NCI-H2029 (cell line): ENCODE measurements at regions not wholly inside any gene's neighbourhood (a gene's known extent, or its start where the extent isn't known, plus 50 kb on each side); places are given as distances from the start of the nearest gene placed in this dataset.

ENCODE experiments used
- DNase-seq: peaks from one replicate; lab custom pipeline; 2025; lab: John Stamatoyannopoulos, UW

DNA sequence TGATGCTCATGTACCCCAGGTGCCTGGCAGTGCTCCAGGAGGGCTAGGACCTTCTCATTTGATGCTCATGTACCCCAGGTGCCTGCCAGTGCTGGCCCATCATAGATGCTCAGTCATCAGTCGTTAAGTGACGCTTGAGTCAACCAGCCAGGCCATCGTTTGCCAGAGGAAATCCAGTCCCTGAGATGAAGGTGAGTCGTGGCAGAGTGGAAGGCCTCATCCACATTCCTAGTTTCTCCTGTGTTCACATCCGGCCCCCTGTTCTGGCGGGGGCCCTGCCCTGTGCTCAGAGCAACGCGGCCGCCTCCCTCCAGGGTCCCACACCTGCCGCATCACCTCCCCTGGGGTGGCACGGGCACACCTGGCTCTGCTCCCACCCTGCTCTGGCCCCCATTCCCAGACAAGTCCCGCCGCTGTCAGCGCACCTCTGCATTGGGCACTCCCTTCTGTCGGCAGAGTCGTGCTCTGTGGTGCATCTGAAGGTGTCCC is 279.9 kb downstream of the BRD1 start:
- no peak for DNase-seq

DNA sequence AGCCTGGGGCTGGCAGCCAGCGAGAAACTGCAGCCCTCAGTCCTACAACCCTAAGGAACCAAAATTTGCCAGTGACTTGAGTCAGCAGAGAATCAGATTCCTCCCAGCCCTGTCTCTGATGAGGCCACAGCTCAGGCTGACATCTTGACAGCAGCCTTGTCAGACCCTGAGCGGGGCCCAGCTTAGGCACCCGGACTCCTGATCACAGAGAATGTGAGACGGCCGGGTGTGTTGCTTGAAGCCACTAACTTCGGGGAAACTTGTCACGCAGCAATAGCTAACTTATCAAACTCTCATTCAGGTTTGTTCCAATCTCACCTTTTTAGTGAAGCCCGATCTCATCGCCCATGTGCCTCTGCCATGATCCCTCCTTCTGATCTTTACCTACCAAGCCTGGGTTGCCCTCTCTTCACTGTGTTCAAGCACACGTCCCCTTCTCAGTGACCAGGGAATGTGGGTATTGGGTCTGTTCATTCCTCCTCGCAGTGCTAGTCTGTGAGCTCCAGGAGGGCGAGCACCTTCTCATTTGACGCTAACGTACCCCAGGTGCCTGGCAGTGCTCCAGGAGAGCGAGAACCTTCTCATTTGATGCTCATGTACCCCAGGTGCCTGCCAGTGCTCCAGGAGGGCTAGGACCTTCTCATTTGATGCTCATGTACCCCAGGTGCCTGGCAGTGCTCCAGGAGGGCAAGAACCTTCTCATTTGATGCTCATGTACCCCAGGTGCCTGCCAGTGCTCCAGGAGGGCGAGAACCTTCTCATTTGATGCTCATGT is 280.7 kb downstream of the BRD1 start:
- DNase-seq = no peak

DNA sequence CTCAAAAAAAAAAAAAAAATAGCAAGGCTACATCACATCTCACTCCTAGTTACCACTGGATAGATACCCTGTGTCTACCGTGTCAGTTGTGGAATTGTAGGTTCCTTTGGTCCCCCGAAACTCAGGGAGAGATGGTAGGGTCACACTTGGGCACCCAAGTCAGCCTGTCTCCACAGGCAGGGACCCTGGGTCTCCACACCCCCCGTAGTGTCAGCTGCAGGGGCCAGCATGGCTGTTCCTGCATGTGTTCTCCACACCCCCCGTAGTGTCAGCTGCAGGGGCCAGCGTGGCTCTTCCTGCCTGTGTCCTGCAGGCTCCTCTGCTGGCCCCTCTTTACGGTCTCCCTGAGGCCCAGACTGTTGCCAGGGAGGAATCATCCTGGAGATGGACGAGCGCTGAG is 282.1 kb downstream of the BRD1 start:
- DNase-seq = no peak

DNA sequence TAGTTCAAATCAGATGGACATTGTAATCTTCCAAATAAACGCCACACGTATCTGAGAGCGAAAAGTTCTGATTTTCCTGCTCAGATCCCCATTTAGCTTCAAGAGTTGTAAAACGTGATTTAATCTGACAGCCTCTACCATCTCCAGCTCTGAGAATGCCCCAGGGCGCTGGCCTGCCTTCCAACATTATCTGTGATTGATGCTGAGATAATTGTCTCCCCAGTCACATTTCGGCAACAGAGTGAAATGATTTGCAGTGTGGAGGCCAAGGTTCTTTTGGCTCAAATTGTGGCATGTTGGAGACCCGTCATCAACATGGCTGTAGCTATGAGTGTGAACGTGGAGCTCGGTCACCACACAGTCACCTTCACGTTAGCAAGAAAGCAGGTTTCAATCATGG is 283.4 kb downstream of the BRD1 start:
- DNase-seq = no peak

DNA sequence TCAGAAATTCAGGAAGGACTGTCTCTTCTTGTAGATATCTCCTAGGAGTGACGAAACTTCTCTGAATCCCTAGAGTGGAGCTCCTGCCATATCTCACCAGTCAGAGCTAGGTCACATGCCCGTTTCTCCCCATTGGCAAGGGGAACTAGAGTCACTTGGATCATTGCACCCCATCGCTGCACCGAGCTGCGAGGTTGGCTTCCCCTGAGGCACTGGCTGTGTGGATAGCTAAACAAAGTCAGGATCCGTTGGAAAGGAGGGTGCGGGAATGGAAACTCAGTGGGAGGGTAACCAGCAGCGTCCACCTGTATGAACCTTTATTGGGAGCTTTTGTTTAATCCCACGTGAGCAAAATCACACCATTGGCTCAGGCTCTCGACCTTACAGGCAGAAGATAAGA is 283.8 kb downstream of the BRD1 start:
- DNase-seq = no peak

DNA sequence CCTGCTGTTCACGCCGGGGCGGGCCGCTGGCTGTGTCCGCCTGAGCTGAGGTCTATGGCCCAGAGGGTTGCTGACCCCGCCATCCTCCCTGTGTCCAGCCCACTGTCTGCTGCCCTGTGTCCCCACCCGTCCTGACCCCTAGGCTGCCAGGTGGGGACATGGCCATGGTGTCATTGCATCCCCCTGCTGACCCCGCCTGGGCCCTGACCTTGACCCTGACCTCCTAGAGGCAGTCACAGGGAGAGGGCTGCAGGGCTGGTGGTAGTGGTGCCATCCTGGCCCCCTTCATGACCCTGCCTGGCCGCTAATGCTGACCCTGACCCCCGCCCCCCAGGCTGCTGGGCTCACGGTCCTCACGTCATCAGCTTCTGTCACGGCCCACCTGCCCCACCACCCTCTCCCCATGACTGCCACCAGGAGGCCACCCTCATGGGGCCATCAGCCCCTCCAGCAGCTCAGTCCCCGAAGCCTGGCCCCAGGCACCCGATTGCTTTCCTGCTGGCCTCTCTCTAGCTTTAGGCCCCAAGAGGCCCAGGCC is 285.9 kb downstream of the BRD1 start:
- no peak for DNase-seq

DNA sequence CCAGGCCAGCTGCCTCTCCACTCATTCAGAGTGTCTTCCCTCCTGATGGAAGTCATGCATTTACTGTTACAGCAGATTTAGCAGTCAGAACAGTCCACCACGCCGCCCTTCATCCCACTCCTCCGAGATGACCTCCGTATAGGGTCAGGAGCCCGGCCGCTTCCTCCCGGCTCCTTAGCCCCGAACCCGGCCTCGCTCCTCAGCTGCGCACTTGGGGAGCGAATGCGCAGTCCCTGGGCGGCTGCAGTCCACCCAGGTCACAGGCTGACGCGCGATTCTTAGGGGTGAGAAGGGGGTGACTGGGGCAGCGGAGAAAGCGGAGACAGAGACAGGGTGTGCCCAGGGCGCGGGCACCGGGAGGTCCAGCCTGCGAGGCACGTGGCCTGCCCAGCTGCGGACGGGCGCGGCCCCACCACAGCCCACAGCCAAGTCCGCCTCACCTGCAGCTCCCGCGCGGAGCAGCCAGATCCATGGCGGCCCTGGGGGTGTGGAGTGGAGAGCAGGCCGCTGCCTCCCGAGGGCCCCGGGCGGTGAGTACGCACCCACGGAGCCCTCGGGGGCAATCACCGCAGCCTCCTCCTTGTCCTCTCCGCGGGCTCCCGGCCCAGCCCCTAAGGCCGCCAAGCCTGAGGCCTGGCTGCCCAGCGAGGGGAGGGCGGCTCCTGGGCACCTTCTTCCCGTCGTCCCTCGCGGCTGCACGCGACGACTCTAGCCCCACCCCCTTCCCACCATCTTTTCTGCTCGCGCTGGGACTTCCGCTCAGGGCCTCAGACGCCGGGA is 286.6 kb downstream of the BRD1 start:
- DNase-seq = no peak

DNA sequence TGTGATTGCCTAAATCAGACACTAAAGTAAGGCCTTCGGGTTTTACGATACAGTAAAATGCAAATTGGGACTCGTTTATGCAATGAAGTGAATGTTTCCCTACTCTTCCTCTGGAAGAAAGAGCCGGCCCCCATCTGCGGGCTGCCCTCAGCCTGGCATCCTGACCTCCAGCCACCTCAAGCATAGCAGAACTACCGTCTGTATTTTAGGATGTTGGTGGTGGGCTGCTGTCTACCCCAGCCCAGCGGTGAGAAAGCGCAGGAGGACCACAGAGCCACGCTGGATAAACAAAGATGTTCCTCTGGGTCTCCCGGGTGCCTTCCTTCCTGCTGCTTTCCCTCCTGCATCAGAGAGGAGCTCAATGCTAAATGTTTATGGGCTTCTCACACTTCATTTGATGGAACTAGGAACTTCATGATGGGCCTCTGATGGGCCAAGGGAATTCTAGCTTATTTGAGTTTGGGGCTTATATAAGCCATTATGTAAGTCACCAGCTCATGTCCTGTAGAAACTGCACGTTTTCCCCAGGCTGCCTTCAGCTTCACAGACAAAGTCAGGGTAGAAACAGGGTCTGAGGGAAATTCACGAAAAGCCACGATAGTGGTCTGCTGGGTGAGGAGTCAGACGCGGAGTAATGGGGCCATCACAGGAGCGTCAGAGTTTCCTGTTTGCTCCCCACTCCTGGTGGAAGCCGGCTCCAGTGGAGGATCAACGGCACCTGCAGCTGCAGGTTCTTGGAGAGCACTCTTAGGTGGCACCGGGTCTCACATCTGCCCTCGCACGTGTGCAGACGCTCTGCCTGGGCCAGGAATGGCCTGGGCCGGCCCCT is 287.4 kb downstream of the BRD1 start:
- no peak for DNase-seq

DNA sequence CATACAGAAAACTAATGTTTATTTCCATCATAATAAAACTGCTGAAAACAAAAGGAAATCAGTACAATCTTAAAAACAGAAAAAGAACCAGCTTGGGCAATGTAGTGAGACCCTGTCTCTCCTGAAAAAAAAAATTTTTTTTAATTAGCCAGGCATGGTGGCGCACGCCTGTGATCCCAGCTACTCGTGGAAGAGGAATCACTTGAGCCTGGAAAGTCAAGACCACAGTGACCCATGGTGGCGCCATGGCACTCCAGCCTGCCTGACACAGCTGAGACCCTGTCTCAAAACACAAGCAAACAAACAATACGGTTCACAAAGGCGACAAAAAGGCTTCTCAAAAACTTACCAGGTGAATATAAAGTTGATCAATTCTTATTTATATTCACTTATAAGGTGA is 289.7 kb downstream of the BRD1 start:
- no peak for DNase-seq

DNA sequence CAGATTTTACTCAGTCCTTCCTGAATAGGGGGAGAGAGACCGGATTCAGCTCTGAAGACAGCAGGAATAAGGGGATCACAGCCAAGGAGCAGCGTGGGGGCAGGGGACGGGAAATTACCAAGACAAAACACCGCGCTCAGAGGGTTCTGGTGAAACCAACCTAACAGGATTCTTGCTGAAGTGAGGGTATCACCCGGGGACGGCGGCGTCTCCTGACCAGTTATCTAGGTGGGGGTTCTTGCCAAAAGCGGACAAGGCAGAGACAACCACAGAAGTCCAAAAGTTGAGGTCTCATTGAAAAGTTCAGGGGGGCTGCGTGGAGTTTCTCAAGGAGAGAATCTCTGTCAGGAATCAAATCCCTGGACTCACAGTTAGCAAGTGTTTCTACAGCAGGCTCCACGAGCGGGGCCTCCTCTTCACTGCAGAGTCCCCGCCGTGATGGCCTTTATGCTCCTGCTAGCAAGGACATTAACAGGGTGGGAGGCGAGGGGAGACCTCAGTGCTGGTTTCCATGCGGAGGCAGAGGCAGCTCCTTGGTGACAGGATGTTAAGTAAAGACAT is 291.0 kb downstream of the BRD1 start:
- no peak for DNase-seq

DNA sequence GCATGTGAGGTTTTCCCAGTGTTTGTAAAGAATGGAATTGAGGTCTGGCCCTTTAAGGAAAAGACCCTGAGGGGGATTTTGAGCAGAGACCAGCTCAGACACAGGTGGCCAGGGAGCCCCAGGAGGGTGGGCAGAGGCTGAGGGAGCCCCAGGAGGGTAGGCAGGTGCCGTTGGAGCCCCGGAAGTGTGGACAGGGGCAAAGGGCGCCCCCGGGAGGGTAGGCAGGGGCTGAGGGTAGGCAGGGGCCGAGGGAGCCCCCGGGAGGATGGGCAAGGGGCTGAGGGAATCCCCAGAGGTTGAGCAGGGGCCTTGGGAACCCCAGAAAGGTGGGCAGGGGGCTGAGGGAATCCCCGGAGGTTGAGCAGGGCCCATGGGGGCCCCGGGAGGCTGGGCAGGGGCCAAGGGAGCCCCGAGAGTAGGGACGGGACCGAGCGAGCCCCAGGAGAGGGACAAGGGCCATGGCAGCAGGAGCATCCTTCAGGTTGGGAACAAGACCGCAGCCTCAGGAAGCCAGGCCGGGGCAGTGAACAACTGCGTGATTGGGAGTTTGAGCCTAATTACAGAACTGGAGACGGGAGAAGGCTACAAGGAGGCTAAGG is 292.0 kb downstream of the BRD1 start:
- DNase-seq = no peak

DNA sequence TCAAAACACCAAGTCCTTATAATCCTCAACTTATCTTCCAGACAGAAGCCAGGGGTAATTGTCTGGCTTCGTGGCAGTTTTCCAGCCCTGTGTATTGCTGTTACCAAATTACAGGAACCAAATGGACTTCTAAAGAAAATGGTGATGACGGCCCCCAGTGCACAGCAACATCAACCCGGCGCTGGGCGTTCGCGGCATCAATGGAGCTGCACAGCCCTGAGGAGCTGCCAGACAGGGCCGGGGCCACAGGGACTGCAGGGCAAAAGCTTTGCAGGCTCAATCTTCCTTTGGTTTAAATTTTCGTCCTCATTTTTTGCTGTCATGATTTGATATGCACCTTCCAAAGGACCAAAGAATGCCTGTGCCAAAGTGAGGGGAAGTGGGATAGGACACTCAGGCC is 292.5 kb downstream of the BRD1 start:
- DNase-seq = no peak

DNA sequence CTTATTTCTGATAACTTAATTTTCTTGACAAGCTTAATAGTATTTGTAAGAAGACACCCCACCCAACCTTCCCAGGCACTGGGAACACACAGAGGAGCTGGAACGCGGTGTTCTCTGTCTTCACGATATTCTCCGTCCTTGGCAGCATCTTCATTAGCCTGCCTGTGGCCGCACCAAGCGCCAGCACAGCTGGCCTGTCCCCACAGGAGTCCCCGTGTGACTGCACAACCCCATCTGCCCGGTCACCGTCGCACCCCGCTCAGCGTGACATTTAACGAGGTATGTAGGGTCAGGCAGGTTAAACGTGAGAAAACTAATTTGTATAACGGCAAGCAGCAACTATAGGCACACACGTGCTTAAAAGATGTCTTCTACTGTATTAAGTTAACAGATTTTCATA is 293.3 kb downstream of the BRD1 start:
- DNase-seq = no peak

DNA sequence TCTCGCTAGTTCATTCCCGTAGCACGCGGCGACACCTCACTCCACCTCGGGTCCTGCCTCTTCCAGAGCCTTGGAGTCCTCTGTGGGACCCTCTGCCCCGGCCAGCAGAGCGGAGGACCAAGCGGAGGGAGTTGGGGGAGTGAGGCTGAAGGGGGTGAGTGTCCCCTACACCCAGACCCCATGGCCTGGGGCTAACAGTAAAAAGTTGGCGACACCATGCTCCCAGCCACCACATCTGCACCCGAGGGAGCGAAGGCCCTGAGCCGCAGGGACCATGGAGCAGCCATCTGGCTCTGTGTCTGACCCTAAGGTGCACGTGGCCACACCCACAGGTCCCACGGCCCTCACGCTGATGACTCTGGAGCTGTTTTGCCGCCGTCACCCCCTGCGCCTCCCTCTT is 293.8 kb downstream of the BRD1 start:
- DNase-seq = no peak

DNA sequence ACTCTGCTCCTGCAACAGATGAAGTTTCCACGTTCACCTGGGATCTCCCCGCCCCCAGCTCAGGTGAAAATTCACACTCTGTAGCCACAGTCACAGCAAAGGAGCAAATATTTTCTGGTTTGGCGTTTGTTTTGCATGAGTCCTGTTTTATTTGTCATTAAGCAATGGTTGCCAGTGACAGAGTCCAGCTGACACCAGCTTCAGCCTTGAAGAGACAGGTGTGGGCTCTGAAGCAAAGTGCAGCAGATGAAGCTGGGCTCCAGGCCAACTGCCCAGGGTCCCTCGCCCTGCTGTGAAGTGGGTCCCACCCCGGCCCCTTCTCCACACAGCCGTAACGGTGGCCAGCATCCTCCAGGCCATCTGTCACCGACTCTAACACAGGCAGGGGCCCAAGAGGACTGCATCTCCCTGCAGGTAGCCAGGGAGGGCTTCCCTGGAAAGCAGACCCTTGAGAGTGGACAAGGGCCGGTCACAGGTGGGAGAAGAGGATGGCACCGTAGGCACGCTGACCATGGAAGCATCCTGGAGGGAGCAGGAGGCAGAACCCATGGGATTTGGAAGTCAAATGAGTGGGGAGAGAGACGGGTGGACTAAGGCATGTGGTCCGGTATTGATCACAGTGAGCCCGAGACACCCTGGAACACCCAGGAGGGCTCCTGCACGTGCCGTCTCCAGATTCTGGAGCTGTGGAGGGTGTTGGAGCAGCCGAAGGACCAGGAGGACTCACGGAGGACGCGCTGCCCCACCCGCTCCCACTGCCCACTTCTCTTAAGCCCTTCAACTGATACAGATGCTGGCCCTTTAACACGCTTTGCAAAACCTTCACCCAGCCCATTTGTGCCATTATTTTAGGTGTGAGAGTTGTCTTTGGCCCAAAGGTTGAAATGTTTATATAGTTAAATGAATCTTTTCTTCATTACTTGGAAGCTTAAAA is 294.5 kb downstream of the BRD1 start:
- DNase-seq = no peak

DNA sequence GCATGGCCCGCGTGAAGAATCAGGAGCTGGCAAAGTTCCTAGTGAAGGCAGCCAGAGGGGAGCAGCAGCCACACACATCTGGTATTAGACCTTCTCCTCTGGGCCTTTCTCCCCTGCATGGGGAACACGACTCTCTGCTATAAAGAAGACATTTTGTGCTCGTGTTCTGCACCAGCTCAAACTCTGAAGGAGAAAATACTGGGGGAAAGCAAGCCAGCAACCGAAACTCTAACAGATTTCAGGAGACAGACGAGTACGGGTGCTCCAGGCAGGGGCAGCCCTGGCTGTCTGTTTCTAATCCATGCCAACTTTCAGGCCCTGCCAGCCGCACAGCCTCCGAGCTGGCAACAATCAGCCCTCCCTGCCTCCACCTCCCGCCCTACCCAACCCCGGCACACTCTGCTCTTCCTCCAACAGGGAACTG is 296.3 kb downstream of the BRD1 start:
- no peak for DNase-seq

DNA sequence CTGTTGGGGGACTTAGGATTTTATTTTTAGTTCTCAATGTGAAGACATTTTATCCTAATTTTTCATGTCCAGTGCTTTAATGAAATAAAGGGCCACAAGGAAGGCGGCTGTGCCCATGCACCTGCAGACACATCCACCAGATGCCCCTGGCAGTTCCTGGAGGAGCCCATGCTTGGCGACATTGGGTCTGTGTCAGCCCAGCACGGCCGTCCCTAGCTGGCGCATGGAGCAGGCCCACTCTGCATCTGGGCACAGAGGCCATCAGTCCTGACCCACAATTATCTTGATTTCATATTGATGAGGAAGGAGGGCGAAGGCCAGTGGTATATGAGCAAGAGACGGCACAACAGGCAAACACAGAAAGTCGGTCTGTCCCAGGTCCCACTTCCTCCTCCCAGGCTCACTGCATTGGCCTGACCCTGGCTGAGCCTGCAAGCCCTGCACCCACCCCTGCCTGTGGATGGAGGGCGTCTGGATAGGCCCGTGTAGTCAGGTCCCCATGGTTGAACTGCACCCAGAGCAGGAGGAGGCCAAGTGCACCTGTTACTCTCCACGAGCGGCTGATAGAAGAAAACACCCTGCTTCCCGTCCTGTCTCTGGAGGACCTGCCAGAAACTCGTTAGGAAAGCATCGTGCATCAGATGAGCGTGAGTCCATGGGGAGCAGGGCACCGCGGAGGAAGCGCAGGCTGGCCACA is 296.9 kb downstream of the BRD1 start:
- no peak for DNase-seq

DNA sequence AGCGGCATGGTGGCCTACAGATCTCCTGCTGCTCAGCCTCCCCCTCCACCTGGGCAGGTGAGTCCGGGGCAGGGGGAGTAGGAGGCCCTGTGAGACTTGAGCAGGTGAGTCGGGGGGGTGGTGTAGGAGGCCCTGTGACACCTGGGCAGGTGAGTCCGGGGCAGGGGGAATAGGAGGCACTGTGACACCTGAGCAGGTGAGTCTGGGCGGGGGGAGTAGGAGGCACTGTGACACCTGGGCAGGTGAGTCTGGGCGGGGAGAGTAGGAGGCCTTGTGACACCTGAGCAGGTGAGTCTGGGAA is 299.3 kb downstream of the BRD1 start:
- DNase-seq = no peak

DNA sequence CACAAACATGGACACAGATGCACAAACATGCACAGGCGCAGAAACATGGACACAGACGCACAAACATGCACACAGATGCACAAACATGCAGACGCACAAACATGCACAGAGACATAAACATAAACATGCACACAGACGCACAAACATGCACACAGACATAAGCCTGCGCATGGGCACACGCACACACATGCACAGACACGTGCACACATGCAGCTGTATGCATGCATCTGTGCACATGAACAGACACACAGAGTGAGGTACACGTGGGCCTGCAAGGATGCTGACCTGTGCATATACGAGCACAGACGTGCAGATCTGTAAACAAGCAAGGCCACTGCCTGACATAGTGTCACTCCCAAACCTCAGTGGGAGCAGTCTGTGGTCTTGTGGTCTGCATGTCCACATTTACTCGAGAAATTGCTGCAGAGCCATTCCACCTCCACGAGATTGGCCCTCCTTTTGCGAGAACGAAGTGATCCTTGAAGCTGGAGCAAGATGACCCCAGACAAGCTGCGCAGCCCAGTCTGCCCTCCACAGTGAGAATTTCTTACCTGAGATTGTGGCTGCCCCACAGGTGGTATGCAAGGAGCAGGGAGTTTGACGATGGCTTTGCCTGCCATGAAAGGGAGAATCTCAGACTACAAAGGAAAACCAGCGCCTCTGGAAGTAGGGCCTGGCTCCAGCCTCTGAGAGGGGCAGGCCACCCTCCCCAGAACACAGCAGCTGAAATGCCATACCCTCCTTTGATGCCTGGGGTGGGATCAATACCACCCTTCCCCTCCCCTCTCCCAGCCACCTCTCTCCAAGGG is 299.9 kb downstream of the BRD1 start:
- no peak for DNase-seq
